ENCODE measurements at regions not wholly inside any gene's neighbourhood (a gene's known extent, or its start where the extent isn't known, plus 50 kb on each side); places are given as distances from the start of the nearest gene placed in this dataset.

DNA sequence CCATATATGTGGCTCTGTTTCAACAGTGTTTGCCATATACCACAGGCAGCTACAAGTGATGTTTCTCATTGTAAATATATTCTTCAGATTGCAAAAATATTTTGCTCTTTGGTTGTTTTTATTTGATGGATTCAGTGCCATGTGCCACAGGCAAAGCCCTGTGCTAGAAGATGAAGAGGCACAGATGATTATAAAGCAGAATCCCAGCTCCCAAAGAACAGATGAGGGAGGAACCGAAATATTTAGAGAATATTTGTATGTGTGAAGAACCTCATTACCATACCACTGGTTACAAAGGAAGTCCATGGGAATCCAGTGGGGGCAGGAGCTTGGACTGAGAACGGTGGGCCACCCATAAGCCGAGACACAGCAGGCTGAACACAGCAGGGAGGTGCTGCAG is 143.8 kb upstream of the NDUFV2 start:
- Mint-ChIP-seq H3K27me3 (peaks cover 41% of the 10 kb centered on the region), H3K4me3 (no peak overlapping the region), H3K36me3 (ENCODE audit: low read depth) (no peaks in the 10 kb centered on the region), H3K27ac (no peak overlapping the region), H3K4me1 (no peaks in the 10 kb centered on the region)
- H3K9me3 ChIP-seq (ENCODE audit: control insufficient read depth, low read length, poor library complexity, severe bottlenecking): no peaks in the 10 kb centered on the region
- ATAC-seq (no peak), DNase-seq (no peak)

GRCh38 chr18:8959551-8960135 is 142.9 kb upstream of the NDUFV2 start:
- no peak for ATAC-seq
- Mint-ChIP-seq H3K36me3 (ENCODE audit: low read depth) (peaks cover 2% of the 10 kb centered on the region), H3K4me1 (no peaks in the 10 kb centered on the region), H3K27me3 (peaks cover 41% of the 10 kb centered on the region), H3K4me3 (no peak overlapping the region), H3K27ac (no peak overlapping the region)
- DNase-seq: no peak
- H3K9me3 ChIP-seq (ENCODE audit: control insufficient read depth, low read length, poor library complexity, severe bottlenecking): no peaks in the 10 kb centered on the region

DNA sequence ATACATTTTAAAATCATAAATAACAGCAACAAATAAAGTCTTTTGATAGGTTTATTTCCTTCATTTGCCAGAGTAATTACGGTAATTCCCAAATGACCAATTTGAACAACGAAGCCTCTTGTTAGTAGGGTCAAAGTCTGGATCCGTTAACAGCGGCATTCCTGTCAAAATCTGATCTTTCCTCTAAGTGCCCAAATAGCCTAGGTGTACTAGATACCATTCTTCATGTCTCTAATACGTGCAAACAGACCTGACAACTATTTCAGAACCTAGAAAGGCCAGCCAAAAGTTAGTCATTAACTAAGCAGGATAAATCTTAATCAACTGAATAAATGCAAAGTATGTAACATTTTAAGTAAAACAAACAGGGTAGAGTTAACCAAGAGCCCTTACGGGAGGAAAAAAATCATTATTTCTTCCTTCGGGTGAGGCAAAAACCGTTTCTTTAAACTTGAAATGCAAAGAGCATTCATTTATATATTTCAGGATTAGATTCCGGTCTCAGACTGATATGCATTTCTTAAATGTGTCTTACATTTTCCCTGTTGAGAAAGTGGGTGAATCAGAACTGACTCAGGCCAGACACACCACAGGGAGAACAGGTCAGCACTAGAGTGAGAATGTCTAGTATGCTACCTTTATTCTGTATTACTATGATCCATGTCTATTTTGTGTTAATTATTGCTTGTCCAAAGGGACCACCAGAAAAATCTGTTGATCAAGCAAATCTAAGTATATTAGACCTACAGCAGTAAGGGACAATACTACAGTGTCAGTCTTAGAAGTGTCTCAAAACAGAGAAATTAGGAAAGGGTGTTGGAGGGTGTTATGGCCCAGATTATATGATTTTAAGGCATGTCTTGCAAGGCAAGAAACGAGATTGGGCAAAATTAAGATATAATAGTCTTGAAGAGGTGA is 141.5 kb upstream of the NDUFV2 start:
- H3K27me3 Mint-ChIP-seq: peaks cover 44% of the 10 kb centered on the region
- H3K27ac Mint-ChIP-seq: no peak overlapping the region
- H3K4me3 Mint-ChIP-seq: no peak overlapping the region
- no peaks in the 10 kb centered on the region for H3K9me3 ChIP-seq (ENCODE audit: control insufficient read depth, low read length, poor library complexity, severe bottlenecking)
- DNase-seq (no peak), ATAC-seq (no peak)
- H3K4me1 Mint-ChIP-seq: no peaks in the 10 kb centered on the region
- H3K36me3 Mint-ChIP-seq (ENCODE audit: low read depth): peaks cover 2% of the 10 kb centered on the region

GRCh38 chr18:8962192-8962779 is 140.2 kb upstream of the NDUFV2 start:
- no peak for DNase-seq
- peaks cover 2% of the 10 kb centered on the region for H3K36me3 Mint-ChIP-seq (ENCODE audit: low read depth)
- ATAC-seq: no peak
- H3K27ac Mint-ChIP-seq: no peak overlapping the region
- no peaks in the 10 kb centered on the region for H3K4me1 Mint-ChIP-seq
- no peaks in the 10 kb centered on the region for H3K9me3 ChIP-seq (ENCODE audit: control insufficient read depth, low read length, poor library complexity, severe bottlenecking)
- no peak overlapping the region for H3K4me3 Mint-ChIP-seq
- peaks cover 44% of the 10 kb centered on the region for H3K27me3 Mint-ChIP-seq

DNA sequence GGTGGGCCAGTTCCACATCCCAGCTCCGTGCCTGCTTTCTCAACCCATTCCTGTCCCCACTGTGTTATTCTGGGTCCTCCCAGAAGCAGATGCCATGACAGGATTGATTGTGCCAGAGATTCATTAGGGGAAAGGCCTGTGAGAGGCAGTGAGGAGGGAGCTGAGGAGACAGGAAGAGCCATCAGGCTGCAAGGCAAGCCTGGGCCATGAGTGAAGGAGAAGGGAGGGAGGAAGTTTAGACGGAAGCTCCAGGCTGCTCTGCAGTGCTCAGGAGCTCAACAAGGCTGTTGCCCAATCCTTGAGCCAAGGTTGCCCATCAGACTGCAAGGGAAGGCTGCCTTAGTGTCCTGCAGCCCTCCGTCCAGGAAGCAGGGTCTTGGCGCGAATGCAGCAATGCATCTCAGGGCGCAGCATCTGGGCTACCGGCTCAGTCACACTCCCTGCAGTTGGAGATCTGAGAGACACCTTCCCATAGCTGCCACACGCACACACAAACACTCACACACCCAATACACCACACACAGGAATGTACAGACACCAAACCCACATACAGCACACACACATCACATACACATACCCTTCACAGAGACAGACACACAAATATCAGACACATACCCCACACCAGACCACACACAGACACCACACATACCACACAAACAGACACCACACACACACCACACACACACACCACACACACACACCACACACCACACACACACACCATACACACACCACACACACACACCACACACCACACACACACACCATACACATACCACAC is 139.5 kb upstream of the NDUFV2 start:
- DNase-seq (no peak), ATAC-seq (no peak)
- Mint-ChIP-seq H3K36me3 (ENCODE audit: low read depth) (peaks cover 2% of the 10 kb centered on the region), H3K4me3 (no peak overlapping the region), H3K4me1 (no peaks in the 10 kb centered on the region), H3K27ac (no peak overlapping the region), H3K27me3 (peaks cover 42% of the 10 kb centered on the region)
- H3K9me3 ChIP-seq (ENCODE audit: control insufficient read depth, low read length, poor library complexity, severe bottlenecking): no peaks in the 10 kb centered on the region

DNA sequence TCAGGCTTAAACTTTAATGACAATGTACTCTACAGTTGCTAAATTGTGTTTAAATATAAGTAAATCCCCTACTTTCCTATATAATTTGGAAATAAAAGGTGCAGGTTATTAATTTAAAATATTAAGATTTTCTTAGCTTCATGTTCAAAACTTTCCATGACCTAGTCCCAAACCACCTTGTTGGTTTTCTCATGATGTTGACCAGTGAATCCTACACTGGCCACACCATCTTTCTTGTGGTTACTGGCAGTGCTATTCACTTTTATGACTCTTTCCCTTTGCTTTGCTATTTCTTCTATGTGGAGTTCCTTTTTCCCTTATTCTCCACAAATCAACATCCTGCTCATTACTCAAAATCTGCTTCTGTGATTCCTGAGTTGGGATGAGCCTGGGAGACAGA is 138.6 kb upstream of the NDUFV2 start:
- no peak for DNase-seq
- H3K27me3 Mint-ChIP-seq: peaks cover 41% of the 10 kb centered on the region
- no peaks in the 10 kb centered on the region for H3K9me3 ChIP-seq (ENCODE audit: control insufficient read depth, low read length, poor library complexity, severe bottlenecking)
- no peaks in the 10 kb centered on the region for H3K4me1 Mint-ChIP-seq
- H3K27ac Mint-ChIP-seq: no peak overlapping the region
- no peak for ATAC-seq
- H3K36me3 Mint-ChIP-seq (ENCODE audit: low read depth): peaks cover 6% of the 10 kb centered on the region
- no peak overlapping the region for H3K4me3 Mint-ChIP-seq

- no peak overlapping the region for H3K27ac Mint-ChIP-seq
- H3K4me3 Mint-ChIP-seq: no peak overlapping the region
- DNase-seq (no peak), ATAC-seq (no peak)
- H3K27me3 Mint-ChIP-seq: peaks cover 40% of the 10 kb centered on the region
- no peaks in the 10 kb centered on the region for H3K4me1 Mint-ChIP-seq
- H3K36me3 Mint-ChIP-seq (ENCODE audit: low read depth): peaks cover 6% of the 10 kb centered on the region
- no peaks in the 10 kb centered on the region for H3K9me3 ChIP-seq (ENCODE audit: control insufficient read depth, low read length, poor library complexity, severe bottlenecking)
Measured at GRCh38 chr18:8965398-8965797, 137.1 kb upstream of the NDUFV2 start.

DNA sequence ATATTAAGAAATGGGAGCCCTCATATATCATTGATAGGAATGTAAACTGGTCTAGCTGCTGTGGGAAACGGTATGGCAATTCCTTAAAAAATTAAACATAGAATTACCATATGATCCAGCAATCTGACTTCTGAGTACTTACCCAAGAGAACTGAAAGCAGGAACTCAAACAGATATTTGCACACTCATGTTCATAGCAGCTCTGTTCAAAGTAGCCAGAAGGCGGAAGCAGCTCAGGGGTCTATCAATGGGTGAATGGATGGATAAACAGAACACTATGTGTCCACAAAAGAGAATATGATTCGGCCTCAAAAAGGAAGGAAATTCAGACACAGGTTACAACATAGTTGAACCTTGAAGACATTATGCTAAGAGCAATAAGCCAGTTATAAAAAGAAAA is 135.7 kb upstream of the NDUFV2 start:
- H3K27ac Mint-ChIP-seq: no peak overlapping the region
- ATAC-seq (no peak), DNase-seq (no peak)
- peaks cover 6% of the 10 kb centered on the region for H3K36me3 Mint-ChIP-seq (ENCODE audit: low read depth)
- no peaks in the 10 kb centered on the region for H3K9me3 ChIP-seq (ENCODE audit: control insufficient read depth, low read length, poor library complexity, severe bottlenecking)
- H3K4me3 Mint-ChIP-seq: no peak overlapping the region
- H3K27me3 Mint-ChIP-seq: peaks cover 40% of the 10 kb centered on the region
- no peaks in the 10 kb centered on the region for H3K4me1 Mint-ChIP-seq

DNA sequence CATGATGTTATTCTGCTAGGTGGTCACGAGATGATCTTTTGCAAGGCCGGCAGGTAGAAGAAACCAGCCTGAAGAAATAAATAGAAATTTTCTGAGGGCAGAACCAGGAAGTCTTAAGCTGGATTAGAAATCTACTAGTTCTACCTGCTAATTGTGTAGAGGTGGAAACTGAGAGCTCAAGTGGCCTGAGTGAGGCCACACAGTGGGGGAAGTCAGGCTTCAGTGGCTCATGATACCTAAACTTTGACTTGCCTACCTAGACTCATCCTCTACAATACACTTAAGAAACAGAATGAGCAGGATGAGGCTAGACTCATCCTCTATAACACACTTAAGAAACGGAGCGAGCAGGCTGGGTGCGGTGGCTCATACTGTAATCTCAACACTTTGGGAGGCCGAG is 134.9 kb upstream of the NDUFV2 start:
- DNase-seq: no peak
- H3K36me3 Mint-ChIP-seq (ENCODE audit: low read depth): peaks cover 6% of the 10 kb centered on the region
- ATAC-seq: no peak
- no peak overlapping the region for H3K4me3 Mint-ChIP-seq
- no peaks in the 10 kb centered on the region for H3K4me1 Mint-ChIP-seq
- no peaks in the 10 kb centered on the region for H3K9me3 ChIP-seq (ENCODE audit: control insufficient read depth, low read length, poor library complexity, severe bottlenecking)
- no peak overlapping the region for H3K27ac Mint-ChIP-seq
- peaks cover 40% of the 10 kb centered on the region for H3K27me3 Mint-ChIP-seq

DNA sequence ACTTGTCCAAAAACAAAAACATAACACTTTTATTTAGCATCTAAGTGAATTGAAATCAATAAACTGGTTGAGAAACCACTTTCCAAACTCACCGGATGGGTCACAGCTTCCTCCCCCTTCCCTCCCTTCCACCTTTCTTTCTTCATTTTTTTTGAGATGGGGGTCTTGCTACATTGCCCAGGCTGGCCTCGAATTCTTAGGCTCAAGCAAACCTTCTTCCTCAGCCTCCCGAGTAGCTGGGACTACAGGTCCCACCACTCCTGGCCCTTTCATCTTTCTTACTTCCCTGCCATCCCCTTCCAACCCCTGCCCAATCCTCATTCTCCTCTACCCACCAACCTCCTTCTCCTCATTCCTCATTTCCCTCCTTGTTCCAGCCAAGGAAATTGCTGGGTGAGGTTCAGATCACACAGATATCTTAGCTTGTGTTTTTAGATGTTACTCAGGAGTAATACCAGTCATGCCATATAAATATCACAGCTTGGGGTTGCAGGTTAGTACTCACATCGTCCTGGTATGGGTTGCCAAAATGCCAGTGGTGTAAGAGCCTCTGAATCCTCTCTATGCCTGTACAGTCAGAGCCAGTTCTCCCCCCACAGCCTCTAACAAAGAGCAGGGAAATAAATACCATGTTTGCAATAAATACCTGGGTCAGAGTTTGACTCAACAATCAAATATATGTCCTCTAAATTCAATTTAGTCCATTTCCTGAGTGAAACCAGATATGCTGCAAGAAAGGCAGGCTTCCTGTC is 132.7 kb upstream of the NDUFV2 start:
- DNase-seq (no peak), ATAC-seq (no peak)
- no peaks in the 10 kb centered on the region for H3K4me1 Mint-ChIP-seq
- peaks cover 4% of the 10 kb centered on the region for H3K36me3 Mint-ChIP-seq (ENCODE audit: low read depth)
- H3K9me3 ChIP-seq (ENCODE audit: control insufficient read depth, low read length, poor library complexity, severe bottlenecking): no peaks in the 10 kb centered on the region
- no peak overlapping the region for H3K4me3 Mint-ChIP-seq
- H3K27me3 Mint-ChIP-seq: peaks cover 40% of the 10 kb centered on the region
- no peak overlapping the region for H3K27ac Mint-ChIP-seq

- no peaks in the 10 kb centered on the region for H3K9me3 ChIP-seq (ENCODE audit: control insufficient read depth, low read length, poor library complexity, severe bottlenecking)
- no peak for ATAC-seq
- Mint-ChIP-seq H3K36me3 (ENCODE audit: low read depth) (peaks cover 4% of the 10 kb centered on the region), H3K27me3 (peaks cover 34% of the 10 kb centered on the region), H3K4me1 (no peaks in the 10 kb centered on the region), H3K4me3 (no peak overlapping the region), H3K27ac (no peak overlapping the region)
- no peak for DNase-seq
Measured at GRCh38 chr18:8970843-8971242, 131.7 kb upstream of the NDUFV2 start.

DNA sequence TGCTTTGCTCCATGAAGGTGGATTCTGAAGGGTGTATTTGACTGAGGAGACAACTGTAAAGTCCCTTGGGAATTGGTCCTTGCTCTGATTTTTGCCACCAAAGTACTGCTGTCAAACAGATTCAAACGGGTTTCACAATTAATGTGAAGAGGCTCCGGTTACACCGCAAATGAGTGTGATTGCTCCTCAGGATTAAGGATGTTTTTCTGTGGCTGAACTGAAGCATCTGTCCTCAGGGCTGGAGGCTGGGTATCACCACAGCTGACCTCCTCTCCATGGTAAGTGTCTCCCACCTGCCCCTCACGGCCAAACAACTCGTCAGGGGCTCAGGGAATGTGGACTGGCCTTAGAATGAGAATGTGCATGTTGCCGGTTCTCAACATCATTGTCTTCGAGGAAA is 130.4 kb upstream of the NDUFV2 start:
- DNase-seq (no peak), ATAC-seq (no peak)
- peaks cover 23% of the 10 kb centered on the region for H3K27me3 Mint-ChIP-seq
- peaks cover 4% of the 10 kb centered on the region for H3K36me3 Mint-ChIP-seq (ENCODE audit: low read depth)
- H3K27ac Mint-ChIP-seq: no peak overlapping the region
- H3K4me1 Mint-ChIP-seq: no peaks in the 10 kb centered on the region
- H3K4me3 Mint-ChIP-seq: no peak overlapping the region
- H3K9me3 ChIP-seq (ENCODE audit: control insufficient read depth, low read length, poor library complexity, severe bottlenecking): no peaks in the 10 kb centered on the region

Data from T-helper 17 cell (primary cell).